ENCODE measurements at regions not wholly inside any gene's neighbourhood (a gene's known extent, or its start where the extent isn't known, plus 50 kb on each side); places are given as distances from the start of the nearest gene placed in this dataset.

DNA sequence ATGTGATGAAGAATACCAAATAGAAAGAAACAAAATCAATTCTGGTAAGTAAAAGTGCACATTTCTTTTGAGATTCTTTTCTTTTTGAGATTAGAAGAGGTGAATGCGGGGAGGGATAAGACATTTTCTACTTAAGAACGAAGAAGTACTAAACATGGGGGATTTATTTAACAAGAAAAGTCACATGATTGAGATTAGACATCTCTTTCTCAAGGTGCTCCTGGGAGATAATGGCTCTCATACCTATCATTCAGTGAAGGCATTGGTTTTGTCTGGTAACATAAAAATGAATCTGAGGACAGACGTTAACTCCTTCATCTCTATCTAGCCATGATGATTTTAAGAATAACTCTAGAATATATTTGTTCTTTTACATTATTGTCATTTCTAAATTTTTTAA is 147.9 kb upstream of the SAMSN1 start:
- no peak overlapping the region for H3K4me2 ChIP-seq (ENCODE audit: insufficient read depth, low read length)
- H3K27ac ChIP-seq (ENCODE audit: low read depth, low read length) = no peak overlapping the region
- no peaks in the 10 kb centered on the region for H3K27me3 ChIP-seq (ENCODE audit: insufficient read depth, low read length)
- H3K36me3 ChIP-seq (ENCODE audit: insufficient read depth, low read length) = no peaks in the 10 kb centered on the region
- TF ChIP-seq, protein P1, sequence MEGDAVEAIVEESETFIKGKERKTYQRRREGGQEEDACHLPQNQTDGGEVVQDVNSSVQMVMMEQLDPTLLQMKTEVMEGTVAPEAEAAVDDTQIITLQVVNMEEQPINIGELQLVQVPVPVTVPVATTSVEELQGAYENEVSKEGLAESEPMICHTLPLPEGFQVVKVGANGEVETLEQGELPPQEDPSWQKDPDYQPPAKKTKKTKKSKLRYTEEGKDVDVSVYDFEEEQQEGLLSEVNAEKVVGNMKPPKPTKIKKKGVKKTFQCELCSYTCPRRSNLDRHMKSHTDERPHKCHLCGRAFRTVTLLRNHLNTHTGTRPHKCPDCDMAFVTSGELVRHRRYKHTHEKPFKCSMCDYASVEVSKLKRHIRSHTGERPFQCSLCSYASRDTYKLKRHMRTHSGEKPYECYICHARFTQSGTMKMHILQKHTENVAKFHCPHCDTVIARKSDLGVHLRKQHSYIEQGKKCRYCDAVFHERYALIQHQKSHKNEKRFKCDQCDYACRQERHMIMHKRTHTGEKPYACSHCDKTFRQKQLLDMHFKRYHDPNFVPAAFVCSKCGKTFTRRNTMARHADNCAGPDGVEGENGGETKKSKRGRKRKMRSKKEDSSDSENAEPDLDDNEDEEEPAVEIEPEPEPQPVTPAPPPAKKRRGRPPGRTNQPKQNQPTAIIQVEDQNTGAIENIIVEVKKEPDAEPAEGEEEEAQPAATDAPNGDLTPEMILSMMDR (IDR thresholded peaks at IDR 0.05; ENCODE audit: extremely low read depth, low read depth, low read length) = no peak
- H3K79me2 ChIP-seq (ENCODE audit: insufficient read depth, low read length) = no peaks in the 10 kb centered on the region
- H3K4me3 ChIP-seq (ENCODE audit: insufficient read depth, low read length) = no peak overlapping the region
- no peak for DNase-seq (ENCODE audit: insufficient read length, low spot score, missing footprints)
- no peaks in the 10 kb centered on the region for H3K9me3 ChIP-seq (ENCODE audit: low read depth, low read length)
- H2AFZ ChIP-seq (ENCODE audit: low read length) = no peak overlapping the region
- H4K20me1 ChIP-seq (ENCODE audit: insufficient read depth, low read length) = no peaks in the 10 kb centered on the region
- H3K4me1 ChIP-seq (ENCODE audit: insufficient read depth, low read length) = no peaks in the 10 kb centered on the region

DNA sequence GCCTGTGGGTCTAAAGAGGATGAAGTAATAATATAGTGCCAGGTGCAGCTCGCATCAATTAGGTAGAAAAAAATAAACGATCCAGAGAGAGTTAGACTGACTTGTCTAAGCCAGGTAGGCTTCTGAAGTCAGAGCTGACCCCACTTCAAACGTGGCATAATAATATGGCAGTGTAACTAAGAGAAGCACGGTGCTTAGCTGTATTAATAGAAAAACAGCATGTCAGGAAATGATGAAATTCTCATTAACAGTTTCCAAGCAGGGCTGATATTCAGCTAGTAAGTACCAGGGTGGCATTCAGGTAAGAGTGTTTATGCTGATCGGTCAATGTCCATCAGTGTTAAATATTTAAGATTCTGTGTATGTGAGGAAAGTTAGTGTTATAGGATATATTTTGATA is 145.8 kb upstream of the SAMSN1 start:
- no peak overlapping the region for H3K27ac ChIP-seq (ENCODE audit: low read depth, low read length)
- H3K9me3 ChIP-seq (ENCODE audit: low read depth, low read length) = no peaks in the 10 kb centered on the region
- no peak for DNase-seq (ENCODE audit: insufficient read length, low spot score, missing footprints)
- H3K36me3 ChIP-seq (ENCODE audit: insufficient read depth, low read length) = no peaks in the 10 kb centered on the region
- H2AFZ ChIP-seq (ENCODE audit: low read length) = no peak overlapping the region
- no peak overlapping the region for H3K4me2 ChIP-seq (ENCODE audit: insufficient read depth, low read length)
- no peaks in the 10 kb centered on the region for H3K27me3 ChIP-seq (ENCODE audit: insufficient read depth, low read length)
- no peaks in the 10 kb centered on the region for H3K79me2 ChIP-seq (ENCODE audit: insufficient read depth, low read length)
- no peak overlapping the region for H3K4me3 ChIP-seq (ENCODE audit: insufficient read depth, low read length)
- no peaks in the 10 kb centered on the region for H3K4me1 ChIP-seq (ENCODE audit: insufficient read depth, low read length)
- H4K20me1 ChIP-seq (ENCODE audit: insufficient read depth, low read length) = no peaks in the 10 kb centered on the region
- TF ChIP-seq, protein P1 (IDR thresholded peaks at IDR 0.05; ENCODE audit: extremely low read depth, low read depth, low read length) = no peak

GRCh38 chr21:14690886-14691285 is 144.8 kb upstream of the SAMSN1 start:
- Histone ChIP-seq H3K27ac (ENCODE audit: low read depth, low read length) (no peak overlapping the region), H3K36me3 (ENCODE audit: insufficient read depth, low read length) (no peaks in the 10 kb centered on the region), H3K4me2 (ENCODE audit: insufficient read depth, low read length) (no peak overlapping the region), H3K4me3 (ENCODE audit: insufficient read depth, low read length) (no peak overlapping the region), H2AFZ (ENCODE audit: low read length) (no peak overlapping the region), H3K9me3 (ENCODE audit: low read depth, low read length) (no peaks in the 10 kb centered on the region), H4K20me1 (ENCODE audit: insufficient read depth, low read length) (no peaks in the 10 kb centered on the region), H3K4me1 (ENCODE audit: insufficient read depth, low read length) (no peaks in the 10 kb centered on the region), H3K79me2 (ENCODE audit: insufficient read depth, low read length) (no peaks in the 10 kb centered on the region), H3K27me3 (ENCODE audit: insufficient read depth, low read length) (no peaks in the 10 kb centered on the region)
- no peak for DNase-seq (ENCODE audit: insufficient read length, low spot score, missing footprints)
- TF ChIP-seq, protein P1 (IDR thresholded peaks at IDR 0.05; ENCODE audit: extremely low read depth, low read depth, low read length) = no peak

DNA sequence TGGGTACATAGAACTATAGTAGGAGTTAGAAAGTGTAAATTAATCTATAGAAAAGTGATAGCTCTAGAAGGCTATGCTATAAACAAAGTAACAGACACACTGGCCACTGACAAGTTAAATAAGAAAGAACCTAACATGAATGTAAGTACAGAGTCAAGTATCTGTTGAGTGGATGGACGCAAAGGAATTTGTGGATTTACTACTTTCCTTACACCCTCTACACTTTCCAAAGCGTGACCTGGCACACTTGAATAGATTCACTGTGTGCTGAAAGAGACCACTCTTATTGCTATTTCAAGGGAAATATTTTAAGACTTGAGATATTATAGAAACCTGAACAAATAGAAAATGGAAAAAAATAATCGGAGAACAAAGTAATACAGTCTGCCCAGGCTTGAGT is 142.8 kb upstream of the SAMSN1 start:
- Histone ChIP-seq H3K9me3 (ENCODE audit: low read depth, low read length) (no peaks in the 10 kb centered on the region), H3K79me2 (ENCODE audit: insufficient read depth, low read length) (no peaks in the 10 kb centered on the region), H4K20me1 (ENCODE audit: insufficient read depth, low read length) (no peaks in the 10 kb centered on the region), H3K4me1 (ENCODE audit: insufficient read depth, low read length) (no peaks in the 10 kb centered on the region), H3K4me2 (ENCODE audit: insufficient read depth, low read length) (no peak overlapping the region), H3K4me3 (ENCODE audit: insufficient read depth, low read length) (no peak overlapping the region), H3K36me3 (ENCODE audit: insufficient read depth, low read length) (no peaks in the 10 kb centered on the region), H2AFZ (ENCODE audit: low read length) (no peak overlapping the region), H3K27me3 (ENCODE audit: insufficient read depth, low read length) (no peaks in the 10 kb centered on the region), H3K27ac (ENCODE audit: low read depth, low read length) (no peak overlapping the region)
- DNase-seq (ENCODE audit: insufficient read length, low spot score, missing footprints) = no peak
- TF ChIP-seq, protein P1 (IDR thresholded peaks at IDR 0.05; ENCODE audit: extremely low read depth, low read depth, low read length) = no peak
